GM19395 (cell line): ENCODE measurements at regions not wholly inside any gene's neighbourhood (a gene's known extent, or its start where the extent isn't known, plus 50 kb on each side); places are given as distances from the start of the nearest gene placed in this dataset.
A peak's percentile ranks its signal among the peaks of the same experiment; 100 is the strongest.
"Not testable (repeated sequence)": the region's sequence is repeated elsewhere in the genome, so short reads cannot be mapped to it uniquely, and the experiment has no call there.

Experiments
- ATAC-seq: cut with Tn5 transposase; IDR thresholded peaks from one replicate; pipeline ENCODE4 v1.9.1; 2021; ENCODE audit warnings: mild to moderate bottlenecking, moderate library complexity; ENCODE audit not compliant: unreplicated experiment

DNA sequence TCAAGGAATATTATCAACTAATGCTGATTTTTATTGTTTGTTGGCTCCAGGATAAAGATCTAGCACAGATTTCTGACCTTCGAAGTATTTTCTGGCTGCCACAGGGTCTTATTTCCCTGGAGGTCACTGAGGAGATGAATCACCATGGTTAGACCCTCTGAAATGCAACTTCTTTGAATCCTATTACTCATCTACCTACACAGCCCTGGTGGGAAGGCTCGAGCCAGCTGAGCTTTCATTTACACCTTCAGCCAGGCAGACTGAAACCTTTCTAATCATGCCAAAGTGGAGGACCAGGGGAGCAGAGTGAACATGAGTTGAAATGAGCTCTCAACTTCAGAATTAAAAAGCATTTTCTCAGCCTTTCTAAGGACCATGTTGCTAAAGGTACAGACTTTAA, 130.5 kb downstream of the SMIM20 start:
- ATAC-seq: no peak

DNA sequence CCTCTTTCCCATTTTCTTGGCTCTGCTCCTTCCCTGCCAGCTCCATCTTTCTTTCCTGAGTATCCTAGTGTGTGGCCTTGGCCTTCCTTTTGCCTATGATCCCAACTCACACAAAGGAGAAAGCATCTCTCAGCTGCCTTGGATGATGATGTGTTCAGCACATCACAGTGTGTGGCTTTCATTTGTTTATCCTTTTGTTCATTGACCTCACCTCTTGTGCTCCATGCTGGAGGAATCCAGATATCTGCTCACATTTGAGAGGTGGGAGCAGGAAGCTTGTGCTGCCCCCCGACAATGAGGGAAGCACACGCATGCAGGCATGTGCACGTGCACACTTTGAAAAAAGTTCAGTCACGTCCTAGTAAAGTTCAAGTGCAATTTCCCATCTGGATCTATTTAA, 131.0 kb downstream of the SMIM20 start:
- no peak for ATAC-seq

DNA sequence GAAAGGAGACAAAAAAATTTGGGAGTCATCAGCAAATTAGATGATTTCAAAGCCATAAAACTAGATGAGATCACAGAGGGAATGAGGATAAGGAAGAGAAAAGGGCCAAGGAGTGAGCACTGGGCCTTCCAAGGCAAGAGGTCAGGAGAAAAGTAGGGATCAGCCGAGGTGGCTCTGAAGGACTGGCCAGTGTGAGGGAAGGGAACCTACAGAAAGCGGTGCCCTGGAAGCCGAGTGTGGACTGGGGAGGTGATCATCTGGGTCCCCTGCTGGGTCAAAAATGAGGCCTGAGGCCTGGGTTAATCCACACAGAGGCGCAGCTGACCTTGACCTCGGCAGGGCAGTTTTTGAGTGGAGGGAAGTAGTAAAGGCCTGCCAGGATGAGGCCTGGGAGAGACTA, 133.8 kb downstream of the SMIM20 start:
- ATAC-seq: no peak

DNA sequence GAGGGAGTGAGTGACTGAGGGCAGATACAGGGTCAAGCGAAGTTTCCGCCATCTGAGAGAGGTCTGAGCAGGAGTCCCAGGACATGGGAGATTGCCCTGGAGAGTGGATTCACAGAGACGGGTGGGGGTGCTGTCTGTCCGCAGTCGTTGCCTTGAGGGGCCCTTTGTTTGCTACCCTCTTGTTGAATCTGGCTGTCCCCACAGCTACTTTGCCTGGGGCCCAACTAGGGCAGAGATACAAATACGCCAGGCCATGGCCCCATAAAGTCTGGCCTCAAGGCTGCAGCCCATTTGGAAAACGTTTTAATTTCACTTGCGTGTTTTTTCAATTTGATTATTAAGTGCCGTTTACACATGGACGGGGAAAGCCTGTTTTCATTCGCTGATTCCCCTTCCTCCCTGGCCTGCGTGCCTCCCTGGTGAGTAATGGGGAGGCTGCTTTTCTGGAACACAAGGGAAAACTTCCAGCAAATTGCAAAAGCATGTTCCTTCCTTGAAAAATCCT, 134.4 kb downstream of the SMIM20 start:
- ATAC-seq: no peak

DNA sequence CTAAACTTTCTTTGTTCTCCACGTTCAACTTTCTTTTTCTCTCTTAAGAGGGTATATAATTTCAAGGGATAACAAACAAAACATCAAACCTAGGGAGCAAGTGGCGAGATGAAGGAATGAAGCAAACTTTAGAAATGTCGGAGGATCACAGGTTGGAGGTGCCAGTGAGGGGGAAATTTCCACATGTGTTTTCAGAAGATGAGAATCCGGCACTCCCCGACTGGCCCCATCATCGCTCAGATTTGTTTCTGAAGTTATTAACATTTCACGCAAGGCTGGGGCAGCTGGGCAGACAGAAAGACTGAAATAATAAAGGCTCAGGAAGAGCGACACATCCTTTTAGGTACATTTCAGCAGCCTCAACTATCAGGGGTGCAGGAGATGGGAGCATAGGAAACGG, 134.9 kb downstream of the SMIM20 start:
- ATAC-seq: no peak

DNA sequence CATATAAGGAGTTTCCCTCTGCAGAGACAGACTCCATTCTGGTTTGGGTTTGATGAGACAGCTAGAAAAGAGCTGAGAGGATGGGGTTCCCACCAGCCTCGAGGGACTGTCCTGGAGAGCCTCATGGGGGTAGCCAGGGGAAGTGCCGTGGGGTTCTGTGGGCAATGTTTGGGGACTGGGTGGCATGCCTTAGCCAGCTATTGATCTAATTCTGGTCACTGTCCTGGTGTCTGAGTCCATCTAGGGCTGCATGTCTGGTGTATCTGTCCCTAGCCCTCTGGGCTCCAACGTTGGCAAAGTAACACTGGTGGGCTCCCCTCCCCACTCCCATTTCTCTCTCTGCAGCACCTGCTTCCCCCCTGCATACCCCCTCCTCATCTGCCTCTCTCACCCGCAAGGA, 135.4 kb downstream of the SMIM20 start:
- ATAC-seq: no peak

DNA sequence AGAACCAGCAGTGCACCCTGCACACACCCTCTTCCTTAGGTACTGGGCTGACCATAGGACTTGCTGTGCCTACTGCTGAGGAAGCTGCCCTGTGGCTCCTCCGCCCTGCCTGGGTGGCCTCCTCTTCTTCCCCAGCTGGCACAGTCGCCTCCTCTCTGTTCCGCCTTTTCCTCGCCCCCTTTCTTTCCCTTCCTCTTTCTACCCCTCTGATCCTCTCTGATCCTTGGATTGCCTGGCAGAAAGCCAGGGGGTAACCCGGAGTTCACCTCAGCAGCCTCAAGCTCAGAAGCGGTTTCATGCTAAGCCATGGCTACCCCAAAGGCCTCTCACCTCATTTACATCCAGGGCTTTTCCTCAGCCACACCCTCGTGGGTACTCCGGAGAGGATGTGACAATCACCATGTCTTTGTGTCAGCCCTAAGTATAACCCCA, 136.2 kb downstream of the SMIM20 start:
- no peak for ATAC-seq

DNA sequence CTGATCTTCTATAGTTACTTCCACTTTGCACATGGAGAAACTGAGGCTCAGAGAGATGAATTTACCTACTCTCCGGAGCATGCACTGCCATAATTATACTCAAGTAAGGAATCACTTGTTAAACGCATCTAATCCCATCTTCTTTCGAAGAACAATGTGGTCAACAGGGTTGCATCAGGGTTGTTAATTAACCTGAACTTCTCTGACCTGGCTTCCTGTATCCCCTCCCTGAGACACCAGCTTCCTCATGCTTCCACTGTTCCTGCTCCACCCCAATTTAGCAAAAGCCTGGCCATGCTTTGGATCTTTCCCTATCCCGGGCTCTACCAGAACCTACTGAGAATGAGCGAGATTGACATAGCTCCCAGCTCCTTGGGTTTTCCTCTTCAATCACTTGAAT, 136.7 kb downstream of the SMIM20 start:
- ATAC-seq: no peak

DNA sequence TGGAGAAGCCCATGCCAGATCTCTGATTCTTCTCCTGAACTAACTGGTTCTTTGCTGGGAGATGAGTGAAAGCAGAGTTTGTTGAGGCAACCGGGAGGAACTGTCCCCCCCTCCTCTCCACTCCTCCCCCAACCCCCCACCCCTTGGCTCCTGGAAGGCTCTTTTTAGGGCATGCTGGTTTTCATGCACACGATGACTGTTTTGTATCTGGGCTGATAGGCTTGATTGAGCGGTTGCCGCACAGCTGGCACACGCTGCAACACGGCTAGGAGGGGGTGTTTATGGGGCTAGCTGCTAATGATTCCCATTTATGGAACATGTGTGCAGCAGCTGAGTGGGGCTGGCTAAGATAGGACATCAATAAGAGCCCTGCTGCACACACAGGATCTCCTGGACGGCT, 137.2 kb downstream of the SMIM20 start:
- ATAC-seq: no peak

DNA sequence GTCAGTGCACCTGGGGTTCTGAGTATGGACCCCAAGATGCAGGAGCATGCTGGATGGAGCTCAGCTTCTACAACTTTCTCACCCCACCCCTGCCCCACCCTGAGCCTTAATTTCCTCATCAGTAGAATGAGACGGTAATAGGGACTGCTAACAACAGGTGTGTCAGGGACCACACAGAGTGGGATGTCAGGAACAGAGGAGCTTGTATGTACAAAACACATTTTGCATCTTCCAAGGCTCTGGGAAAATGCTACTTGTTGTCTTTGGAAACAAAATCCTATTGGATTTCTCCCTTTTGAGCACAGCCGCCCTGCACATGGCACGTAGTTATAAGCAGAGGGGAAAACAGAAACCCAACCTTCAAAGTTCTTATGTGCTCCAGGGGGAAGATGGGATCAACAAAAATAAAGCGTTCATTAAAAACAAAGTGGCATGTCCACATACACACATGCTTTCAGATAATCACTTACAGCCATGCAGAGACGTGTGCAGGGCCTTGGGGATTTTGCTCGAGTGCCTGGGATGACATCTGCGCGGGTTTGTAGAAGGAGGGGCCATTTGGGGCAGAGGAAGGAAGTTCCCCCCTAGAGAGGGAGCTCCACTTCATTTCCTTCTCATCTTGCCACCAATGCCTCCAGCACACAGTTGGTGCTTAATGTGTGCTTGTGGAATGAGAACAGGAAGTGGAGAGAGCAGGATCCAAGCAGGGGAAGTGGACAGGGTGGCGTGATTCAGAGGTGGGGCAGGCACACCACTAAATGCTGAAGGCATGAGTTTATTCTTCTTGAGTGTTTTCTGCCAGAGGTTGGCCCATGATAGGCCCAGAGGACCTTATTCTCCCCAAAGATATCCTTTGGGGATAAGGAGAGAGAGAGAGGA, 138.9 kb downstream of the SMIM20 start:
- no peak for ATAC-seq

DNA sequence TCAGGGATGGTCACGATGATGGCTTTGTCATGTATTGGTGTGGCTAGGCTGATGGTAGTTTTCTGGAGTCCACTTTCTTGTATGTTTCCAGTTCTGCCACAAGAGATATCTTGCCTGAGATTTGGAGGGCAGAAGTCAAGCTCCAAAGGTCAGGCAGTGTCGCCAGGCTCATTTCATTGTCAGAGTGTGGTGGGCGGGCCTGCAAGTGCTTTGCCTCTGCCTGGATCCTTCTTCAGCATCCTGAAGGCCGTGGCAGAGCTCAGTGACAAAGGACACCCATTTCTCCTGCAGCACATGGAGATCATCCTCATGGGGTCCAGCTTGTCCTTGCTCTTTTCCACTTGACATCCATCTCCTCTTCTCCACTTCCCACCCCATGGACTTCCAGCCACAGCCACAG, 139.7 kb downstream of the SMIM20 start:
- no peak for ATAC-seq

DNA sequence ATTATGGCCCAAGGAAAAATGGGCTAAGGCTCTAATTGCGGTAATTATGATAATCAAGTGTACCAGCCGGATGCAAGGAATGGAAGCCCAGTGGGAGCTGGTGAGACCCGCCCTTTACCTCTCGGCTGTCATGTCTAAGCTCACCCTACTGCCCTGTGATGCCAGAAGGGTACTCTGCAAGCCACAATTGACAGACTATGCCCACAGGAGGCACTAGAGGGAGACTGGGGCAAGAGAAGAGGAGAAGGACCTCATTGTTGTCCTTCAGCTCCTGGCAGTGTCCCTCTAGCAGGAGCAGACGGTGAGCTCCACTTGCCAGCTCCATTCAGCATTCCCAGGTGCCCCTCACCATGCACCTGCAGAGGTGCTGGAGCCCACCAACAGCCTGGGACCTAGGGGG, 141.8 kb downstream of the SMIM20 start:
- no peak for ATAC-seq

DNA sequence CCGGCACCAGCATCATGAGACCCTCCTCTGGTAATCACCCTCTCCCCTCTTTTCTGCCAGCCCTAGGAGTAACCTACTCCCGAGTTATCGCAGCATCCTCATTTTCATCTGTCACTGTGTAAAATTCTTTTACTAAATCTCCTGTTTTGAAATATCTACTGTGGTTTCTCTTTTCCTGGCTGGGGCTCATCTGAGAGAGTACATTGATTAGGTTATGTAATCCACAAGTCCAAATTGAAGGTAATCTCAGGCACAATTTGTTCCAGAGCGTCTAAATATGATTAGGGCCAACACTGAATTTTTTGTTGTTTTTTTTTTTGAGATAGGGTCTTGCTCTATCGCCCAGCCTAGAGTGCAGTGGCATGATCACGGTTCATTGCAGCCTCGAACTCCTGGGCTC, 142.4 kb downstream of the SMIM20 start:
- no peak for ATAC-seq

DNA sequence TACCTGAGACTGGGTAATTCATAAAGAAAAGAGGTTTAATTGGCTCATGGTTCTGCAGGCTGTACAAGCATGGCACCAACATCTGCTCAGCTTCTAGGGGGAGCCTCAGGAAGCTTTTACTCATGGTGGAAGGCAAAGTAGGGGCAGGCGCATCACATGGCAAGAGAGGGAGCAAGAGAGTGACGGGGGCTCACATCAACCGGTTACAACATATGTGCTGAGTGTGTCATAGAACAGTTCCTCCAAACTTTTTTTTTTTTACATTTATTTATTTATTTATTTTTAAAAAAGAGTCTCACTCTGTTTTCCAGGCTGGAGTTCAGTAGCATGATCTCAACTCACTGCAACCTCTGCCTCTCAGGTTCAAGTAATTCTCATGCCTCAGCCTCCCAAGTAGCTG, 143.8 kb downstream of the SMIM20 start:
- ATAC-seq: not testable (repeated sequence)

DNA sequence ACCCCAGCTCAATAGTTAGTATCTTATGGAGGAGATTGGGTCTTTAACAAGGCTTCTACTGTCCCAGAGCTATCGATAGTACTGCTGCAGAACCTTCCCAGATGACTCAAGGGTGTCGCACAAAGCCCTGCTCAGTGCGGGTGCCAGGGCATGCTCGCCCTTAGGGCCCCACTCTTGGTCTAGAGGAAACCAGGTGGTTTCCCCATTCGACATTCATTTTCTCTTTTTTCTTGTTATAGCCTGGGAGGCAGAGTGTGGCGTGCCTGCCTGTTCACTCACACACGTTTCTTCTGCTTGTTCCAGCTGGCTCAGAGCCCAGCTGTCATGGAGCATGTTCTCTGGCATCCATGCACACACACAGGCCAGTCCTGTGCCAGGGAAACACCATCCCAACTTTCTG, 144.5 kb downstream of the SMIM20 start:
- ATAC-seq: peak; percentile 64

DNA sequence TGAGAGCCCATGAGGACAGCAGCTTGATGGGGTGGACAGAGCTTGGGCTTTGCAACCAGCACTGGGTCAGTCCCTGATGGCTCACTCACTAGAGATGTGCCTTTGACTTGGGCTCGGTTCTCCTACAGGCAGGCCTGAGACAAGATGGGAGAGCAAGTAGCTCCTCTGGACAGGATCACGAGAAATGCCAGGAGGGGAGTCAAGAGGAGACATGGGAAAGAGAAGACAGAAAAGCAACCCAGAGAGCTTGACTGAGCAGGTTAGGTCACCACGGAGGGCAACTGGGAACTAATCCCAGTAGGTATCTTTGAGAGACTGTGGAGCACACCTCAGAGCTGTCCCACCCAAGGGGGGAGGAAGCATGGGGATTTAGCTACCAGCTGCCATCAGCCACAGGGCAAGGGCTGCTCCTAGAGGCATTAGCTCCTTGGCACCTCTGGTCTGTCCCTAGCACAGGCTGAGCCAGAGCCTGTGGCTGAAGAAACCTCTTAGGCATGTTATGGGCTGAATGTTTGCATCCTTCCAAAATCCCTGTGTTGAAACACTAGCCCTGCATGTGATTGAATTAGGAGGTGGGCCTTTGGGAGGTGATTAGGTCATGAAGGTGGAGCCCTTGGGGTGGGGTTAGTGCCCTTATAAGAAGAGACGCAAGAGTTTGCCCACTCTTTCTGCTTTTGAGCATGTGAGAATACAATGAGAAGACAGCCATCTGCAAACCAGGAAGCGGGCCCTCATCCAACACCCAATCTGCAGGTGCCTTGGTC, 145.6 kb downstream of the SMIM20 start:
- ATAC-seq: no peak

DNA sequence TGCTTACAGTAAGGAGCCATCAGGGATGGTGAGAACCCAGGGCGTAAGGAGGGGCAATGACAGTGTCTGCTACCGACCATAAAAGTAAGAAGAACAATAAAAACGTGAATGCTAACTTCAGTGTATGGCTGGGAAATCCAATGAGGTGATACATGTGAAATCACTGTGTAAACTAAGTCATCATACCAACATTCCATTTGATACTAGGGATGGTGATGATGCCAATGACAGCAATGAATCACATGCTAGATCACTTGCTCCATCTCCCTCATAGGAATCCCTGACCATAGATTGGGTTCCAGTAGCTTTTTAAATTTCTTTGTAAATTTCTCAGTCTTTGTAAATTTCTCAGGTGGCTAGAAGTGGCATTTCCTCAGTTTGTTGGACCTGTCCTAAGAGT, 146.3 kb downstream of the SMIM20 start:
- ATAC-seq: no peak

DNA sequence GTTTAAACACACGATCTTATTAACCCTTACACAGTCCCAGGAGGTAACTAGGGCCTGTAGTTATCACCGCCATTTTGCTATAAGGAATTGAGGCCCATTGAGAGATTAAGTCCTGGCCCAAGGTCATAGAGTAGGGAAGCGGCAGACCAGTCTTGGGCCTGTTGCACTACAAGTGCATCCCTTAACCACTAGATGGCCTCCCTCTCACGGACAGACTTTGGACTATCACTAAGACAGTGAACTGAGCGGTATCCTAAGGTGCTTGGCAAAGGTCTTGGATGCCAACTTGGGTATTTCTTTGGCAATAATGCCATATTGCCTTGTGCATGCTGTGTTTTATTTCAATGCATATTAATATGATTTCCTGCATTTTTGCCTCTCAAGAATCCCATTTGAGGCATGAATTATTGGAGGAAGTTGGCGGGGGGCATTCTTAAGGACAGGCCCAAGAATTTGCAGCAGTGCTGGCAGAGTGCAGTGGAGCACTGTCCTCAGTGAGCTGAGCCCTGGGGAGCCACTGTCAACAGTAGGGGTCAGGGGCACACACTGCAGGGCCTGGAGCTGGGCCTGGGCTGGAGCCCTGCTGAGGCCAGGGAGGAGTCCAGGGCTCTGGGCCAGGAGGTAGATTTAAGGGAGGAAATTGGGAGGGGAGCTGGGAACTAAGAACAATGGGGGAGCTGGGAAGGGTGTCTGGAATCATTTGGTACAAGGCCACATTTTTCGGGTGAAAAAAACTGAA, 147.4 kb downstream of the SMIM20 start:
- peak; percentile 73 for ATAC-seq

DNA sequence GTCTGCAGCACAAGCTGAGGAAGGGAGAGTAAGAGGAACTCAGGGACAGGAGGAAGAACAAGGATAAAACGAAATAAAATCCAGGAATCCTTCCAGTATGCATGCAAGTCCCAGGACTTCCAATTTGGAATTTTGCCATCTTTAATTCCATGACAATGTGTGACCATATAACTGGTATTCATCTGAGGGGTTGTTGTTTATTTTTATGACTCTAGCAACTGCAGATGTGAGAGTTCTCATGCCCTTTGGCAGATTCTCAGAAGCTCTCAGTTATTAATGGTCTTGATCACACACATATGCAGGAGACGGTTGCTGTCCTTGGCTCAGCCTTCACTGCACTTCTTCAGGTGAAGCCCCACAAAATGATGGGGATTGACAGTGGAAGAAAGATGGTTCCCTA, 148.2 kb downstream of the SMIM20 start:
- no peak for ATAC-seq

DNA sequence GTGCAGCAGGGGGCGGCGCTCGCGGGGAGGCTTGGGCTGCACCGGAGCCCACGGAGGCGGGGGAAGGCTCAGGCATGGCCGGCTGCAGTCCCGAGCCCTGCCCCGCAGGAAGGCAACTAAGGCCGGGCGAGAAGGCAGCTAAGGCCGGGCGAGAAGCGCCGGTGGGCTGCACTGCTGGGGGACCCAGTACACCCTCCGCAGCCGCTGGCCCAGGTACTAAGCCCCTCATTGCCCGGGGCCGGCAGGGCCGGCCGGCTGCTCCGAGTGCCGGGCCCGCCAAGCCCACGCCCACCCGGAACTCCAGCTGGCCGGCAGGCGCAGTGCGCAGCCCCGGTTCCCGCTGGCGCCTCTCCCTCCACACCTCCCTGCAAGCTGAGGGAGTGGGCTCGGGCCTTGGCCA, 150.0 kb downstream of the SMIM20 start:
- not testable (repeated sequence) for ATAC-seq

DNA sequence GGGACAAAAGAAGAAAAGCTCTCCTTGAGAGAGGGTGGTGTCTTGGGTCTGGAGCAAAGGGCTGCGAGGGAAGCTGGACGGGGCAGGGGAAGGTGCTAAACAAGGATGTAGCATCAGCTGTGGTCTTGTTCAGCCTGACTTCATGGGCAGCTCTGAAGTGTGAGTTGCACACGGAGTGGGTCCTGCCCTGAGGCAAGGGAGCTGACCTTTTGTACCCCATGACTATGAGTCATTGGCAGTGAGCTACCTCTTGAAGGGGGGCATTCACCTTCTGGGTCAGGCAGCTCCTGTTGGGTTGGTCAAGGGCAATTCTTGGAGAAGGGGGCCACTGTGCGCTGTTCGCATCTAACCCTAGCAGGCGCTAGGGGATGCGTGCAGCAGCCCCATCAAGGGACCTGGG, 151.8 kb downstream of the SMIM20 start:
- no peak for ATAC-seq
